ENCODE measurements at regions not wholly inside any gene's neighbourhood (a gene's known extent, or its start where the extent isn't known, plus 50 kb on each side); places are given as distances from the start of the nearest gene placed in this dataset.

DNA sequence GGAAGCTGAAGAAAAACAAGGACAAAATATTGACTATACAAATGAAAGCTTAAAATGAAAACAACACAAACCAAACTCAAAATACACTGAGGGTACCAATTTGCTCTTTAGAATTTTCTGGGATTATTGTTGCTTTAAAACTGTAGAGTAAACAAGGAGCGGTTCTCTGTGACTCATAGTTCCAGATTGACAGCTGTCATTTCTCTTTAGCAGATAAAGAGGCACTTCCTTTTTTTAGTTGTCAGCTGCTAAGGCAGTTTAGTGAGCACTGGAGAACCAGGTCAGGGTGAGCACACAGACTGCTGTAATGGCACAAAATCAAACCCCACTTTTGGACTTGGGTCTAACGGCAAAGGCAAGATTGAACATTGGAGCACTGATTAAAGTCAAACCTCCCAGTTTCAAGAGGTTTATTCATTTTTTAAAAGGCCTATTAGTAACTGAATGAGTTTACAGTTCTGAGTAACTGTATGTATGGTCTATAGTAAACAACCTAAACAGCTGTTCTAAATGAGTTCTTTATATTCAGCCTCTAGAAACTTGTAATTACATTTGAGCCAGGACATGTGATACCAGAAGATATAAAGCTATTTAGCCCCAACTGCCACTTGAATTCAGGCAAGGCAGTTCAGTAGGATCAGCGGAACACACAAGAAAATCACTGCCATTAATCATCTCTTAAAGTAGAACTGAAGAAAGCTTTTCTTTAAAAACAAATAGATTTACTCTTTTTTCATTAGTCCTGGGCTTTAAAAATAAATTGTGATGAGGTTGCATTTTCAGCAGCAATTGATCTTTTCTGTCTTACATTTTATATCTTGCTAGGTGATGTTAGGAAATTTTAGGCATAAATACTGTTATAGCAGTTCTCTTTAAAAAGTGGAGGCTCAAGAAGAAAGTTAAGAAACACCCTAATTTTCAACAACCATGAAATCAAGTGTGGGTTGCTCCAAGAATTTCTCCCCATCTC lies 71.7 kb upstream of the PRICKLE1 start:
- H3F3A ChIP-seq (ENCODE audit: low read depth), result no peaks in the 10 kb centered on the region
- H3K4me3 ChIP-seq (ENCODE audit: low read length, poor library complexity, severe bottlenecking), result no peak overlapping the region
- no peak overlapping the region for H3K9ac ChIP-seq (ENCODE audit: low read depth, low read length, poor library complexity, severe bottlenecking)
- no peaks in the 10 kb centered on the region for H3K27me3 ChIP-seq (ENCODE audit: insufficient read depth, low read length, poor library complexity, severe bottlenecking)
- TF ChIP-seq EZH2phosphoT487 (IDR thresholded peaks at IDR 0.05; ENCODE audit: borderline replicate concordance) (no peak), CTCF (conservative IDR thresholded peaks at IDR 0.05; ENCODE audit: low read length) (no peak)
- H3K4me2 ChIP-seq (ENCODE audit: low read depth, low read length, poor library complexity, severe bottlenecking), result no peak overlapping the region
- no peaks in the 10 kb centered on the region for H4K20me1 ChIP-seq (ENCODE audit: insufficient read depth, low read length, poor library complexity, severe bottlenecking)
- H3K36me3 ChIP-seq (ENCODE audit: insufficient read depth, low read length), result no peaks in the 10 kb centered on the region
- H3K79me2 ChIP-seq (ENCODE audit: insufficient read depth, low read length), result no peaks in the 10 kb centered on the region
- H3K9me2 ChIP-seq (replicated peaks; ENCODE audit: low read depth, low read length), result no peaks in the 10 kb centered on the region
- H3K4me1 ChIP-seq (ENCODE audit: insufficient read depth, low read length, poor library complexity, severe bottlenecking), result no peaks in the 10 kb centered on the region
- no peaks in the 10 kb centered on the region for H3K9me3 ChIP-seq (ENCODE audit: insufficient read depth, low read depth, low read length)
- no peak overlapping the region for H2AFZ ChIP-seq (ENCODE audit: low read length)

- TF ChIP-seq CTCF (conservative IDR thresholded peaks at IDR 0.05; ENCODE audit: low read length) (no peak), EZH2phosphoT487 (IDR thresholded peaks at IDR 0.05; ENCODE audit: borderline replicate concordance) (no peak)
- Histone ChIP-seq H3K79me2 (ENCODE audit: insufficient read depth, low read length) (no peaks in the 10 kb centered on the region), H2AFZ (ENCODE audit: low read length) (no peak overlapping the region), H4K20me1 (ENCODE audit: insufficient read depth, low read length, poor library complexity, severe bottlenecking) (no peaks in the 10 kb centered on the region), H3K36me3 (ENCODE audit: insufficient read depth, low read length) (no peaks in the 10 kb centered on the region), H3K9ac (ENCODE audit: low read depth, low read length, poor library complexity, severe bottlenecking) (no peak overlapping the region), H3K9me2 (replicated peaks; ENCODE audit: low read depth, low read length) (no peaks in the 10 kb centered on the region), H3K9me3 (ENCODE audit: insufficient read depth, low read depth, low read length) (no peaks in the 10 kb centered on the region), H3K4me1 (ENCODE audit: insufficient read depth, low read length, poor library complexity, severe bottlenecking) (no peaks in the 10 kb centered on the region), H3K27me3 (ENCODE audit: insufficient read depth, low read length, poor library complexity, severe bottlenecking) (no peaks in the 10 kb centered on the region), H3F3A (ENCODE audit: low read depth) (no peaks in the 10 kb centered on the region), H3K4me2 (ENCODE audit: low read depth, low read length, poor library complexity, severe bottlenecking) (no peak overlapping the region), H3K4me3 (ENCODE audit: low read length, poor library complexity, severe bottlenecking) (no peak overlapping the region)
These were observed 70.6 kb upstream of the PRICKLE1 start for GRCh38 chr12:42660117-42660516.

DNA sequence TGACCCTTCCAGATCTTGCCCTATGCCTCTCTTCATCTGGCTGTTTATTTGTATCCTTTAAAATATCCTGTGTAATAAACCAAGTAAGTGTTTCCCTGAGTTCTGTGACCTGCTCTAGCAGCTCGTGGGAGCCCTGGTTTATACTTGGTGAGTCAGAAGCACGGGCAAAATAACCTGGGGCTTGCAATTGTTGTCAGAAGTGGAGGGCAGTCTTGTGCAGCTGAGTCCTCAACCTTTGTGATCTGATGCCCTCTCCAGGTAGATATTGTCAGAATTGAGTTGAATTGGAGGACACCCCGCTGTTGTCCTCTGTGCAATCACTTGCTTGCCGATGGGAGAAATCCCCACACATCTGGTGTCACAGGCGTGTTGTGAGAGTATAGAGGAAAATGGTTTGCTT lies 62.5 kb upstream of the PRICKLE1 start:
- no peaks in the 10 kb centered on the region for H3K79me2 ChIP-seq (ENCODE audit: insufficient read depth, low read length)
- H2AFZ ChIP-seq (ENCODE audit: low read length), result no peak overlapping the region
- no peak overlapping the region for H3K4me2 ChIP-seq (ENCODE audit: low read depth, low read length, poor library complexity, severe bottlenecking)
- no peaks in the 10 kb centered on the region for H4K20me1 ChIP-seq (ENCODE audit: insufficient read depth, low read length, poor library complexity, severe bottlenecking)
- H3K9me2 ChIP-seq (replicated peaks; ENCODE audit: low read depth, low read length), result no peaks in the 10 kb centered on the region
- no peaks in the 10 kb centered on the region for H3K36me3 ChIP-seq (ENCODE audit: insufficient read depth, low read length)
- no peak for TF ChIP-seq EZH2phosphoT487 (IDR thresholded peaks at IDR 0.05; ENCODE audit: borderline replicate concordance)
- no peaks in the 10 kb centered on the region for H3K9me3 ChIP-seq (ENCODE audit: insufficient read depth, low read depth, low read length)
- H3K4me3 ChIP-seq (ENCODE audit: low read length, poor library complexity, severe bottlenecking), result no peak overlapping the region
- H3K9ac ChIP-seq (ENCODE audit: low read depth, low read length, poor library complexity, severe bottlenecking), result no peak overlapping the region
- no peaks in the 10 kb centered on the region for H3K27me3 ChIP-seq (ENCODE audit: insufficient read depth, low read length, poor library complexity, severe bottlenecking)
- H3F3A ChIP-seq (ENCODE audit: low read depth), result no peaks in the 10 kb centered on the region
- H3K4me1 ChIP-seq (ENCODE audit: insufficient read depth, low read length, poor library complexity, severe bottlenecking), result no peaks in the 10 kb centered on the region
